Brain pericyte (primary cell): ENCODE measurements at regions not wholly inside any gene's neighbourhood (a gene's known extent, or its start where the extent isn't known, plus 50 kb on each side); places are given as distances from the start of the nearest gene placed in this dataset.
"Not testable (repeated sequence)": the region's sequence is repeated elsewhere in the genome, so short reads cannot be mapped to it uniquely, and the experiment has no call there.

Experiments used
- DNase-seq: peaks from one replicate; pipeline ENCODE4 v3.0.0-alpha.2; 2012; ENCODE audit warnings: low read depth, low spot score

- no peak for DNase-seq
Observed at GRCh38 chr4:115249808-115250207, 136.4 kb upstream of the NDST4 start.

GRCh38 chr4:115234405-115235093 is 121.1 kb upstream of the NDST4 start:
- no peak for DNase-seq

- DNase-seq: no peak
Observed at GRCh38 chr4:115233600-115233999, 120.2 kb upstream of the NDST4 start.

- DNase-seq: no peak
Observed at GRCh38 chr4:115229873-115230272, 116.5 kb upstream of the NDST4 start.

GRCh38 chr4:115228851-115229250 is 115.4 kb upstream of the NDST4 start:
- DNase-seq: no peak

- no peak for DNase-seq
Observed at GRCh38 chr4:115222061-115222460, 108.6 kb upstream of the NDST4 start.

- no peak for DNase-seq
Observed at GRCh38 chr4:115219862-115220261, 106.4 kb upstream of the NDST4 start.

- no peak for DNase-seq
Observed at GRCh38 chr4:115219315-115219860, 106.0 kb upstream of the NDST4 start.

GRCh38 chr4:115215935-115216334 is 102.5 kb upstream of the NDST4 start:
- DNase-seq: no peak

GRCh38 chr4:115213716-115214115 is 100.3 kb upstream of the NDST4 start:
- no peak for DNase-seq

GRCh38 chr4:115201042-115201330 is 87.6 kb upstream of the NDST4 start:
- no peak for DNase-seq

- not testable (repeated sequence) for DNase-seq
Observed at GRCh38 chr4:115200201-115201041, 87.0 kb upstream of the NDST4 start.

- DNase-seq: not testable (repeated sequence)
Observed at GRCh38 chr4:115194612-115195011, 81.2 kb upstream of the NDST4 start.

GRCh38 chr4:115190529-115190928 is 77.1 kb upstream of the NDST4 start:
- DNase-seq: no peak

GRCh38 chr4:115187136-115187535 is 73.7 kb upstream of the NDST4 start:
- DNase-seq: no peak

GRCh38 chr4:115179438-115180062 is 66.1 kb upstream of the NDST4 start:
- DNase-seq: not testable (repeated sequence)

GRCh38 chr4:115178687-115179086 is 65.3 kb upstream of the NDST4 start:
- not testable (repeated sequence) for DNase-seq

- no peak for DNase-seq
Observed at GRCh38 chr4:115171220-115171619, 57.8 kb upstream of the NDST4 start.

- DNase-seq: no peak
Observed at GRCh38 chr4:115165503-115165902, 52.1 kb upstream of the NDST4 start.
